ENCODE measurements at regions not wholly inside any gene's neighbourhood (a gene's known extent, or its start where the extent isn't known, plus 50 kb on each side); places are given as distances from the start of the nearest gene placed in this dataset.

GRCh38 chr3:43962043-43962442 lies 271.3 kb downstream of the ABHD5 start:
- TF ChIP-seq CTCF (IDR thresholded peaks at IDR 0.05; ENCODE audit: poor library complexity) = no peak
- TF ChIP-seq EZH2 (IDR thresholded peaks at IDR 0.05; ENCODE audit: borderline replicate concordance) = no peak
- no peak for TF ChIP-seq EZH2phosphoT487 (IDR thresholded peaks at IDR 0.05; ENCODE audit: low read depth, severe bottlenecking, unreplicated experiment)

Measured in hepatocyte (in vitro differentiated cells).